Breast epithelium (tissue), 4 donors: ENCODE measurements at regions not wholly inside any gene's neighbourhood (a gene's known extent, or its start where the extent isn't known, plus 50 kb on each side); places are given as distances from the start of the nearest gene placed in this dataset.

Source experiments
- DNase-seq, 2 donors: peaks; one replicate each; pipeline ENCODE4 v3.0.0-alpha.2; 2019; ENCODE audit warnings: low spot score in 2 of 2
- H3K27ac ChIP-seq, 2 donors: fragments of 200-600 bp; sonication (generic) in 1 of 2; one replicate each; pipeline ENCODE4 v1.5.1; 2016 to 2019; ENCODE audit warnings: mild to moderate bottlenecking in 1 of 2
- H3K27me3 ChIP-seq, 2 donors: fragments of 200-600 bp; sonication (generic) in 1 of 2; one replicate each; pipeline versions ENCODE4 v1.5.1 to v1.6.0; 2017 to 2019; ENCODE audit warnings: control low read depth in 1 of 2, mild to moderate bottlenecking in 1 of 2
- H3K36me3 ChIP-seq: fragments of 200-600 bp; one replicate; pipeline ENCODE4 v1.5.1; 2019
- H3K4me1 ChIP-seq, 2 donors: fragments of 200-600 bp; sonication (generic); one replicate each; pipeline ENCODE4 v1.5.1; 2016 to 2019; ENCODE audit warnings: control low read depth in 1 of 2
- H3K4me3 ChIP-seq, 3 donors: fragments of 200-600 bp; sonication (generic); 1 replicate in 2 of 3; 2 replicates in 1 of 3; pipeline ENCODE4 v1.5.1; 2016 to 2019; ENCODE audit warnings: mild to moderate bottlenecking in 3 of 3, moderate library complexity in 2 of 3
- H3K9me3 ChIP-seq, 2 donors: fragments of 200-600 bp; sonication (generic) in 1 of 2; one replicate each; pipeline ENCODE4 v1.5.1; 2016 to 2019; ENCODE audit warnings: control low read depth in 1 of 2
- CTCF ChIP-seq, 3 donors: fragments of 450-650 bp; IDR thresholded peaks; one replicate each; pipeline ENCODE4 v1.5.1; 2016 to 2017; ENCODE audit warnings: antibody characterized with exemption in 3 of 3, mild to moderate bottlenecking in 3 of 3, moderate library complexity in 3 of 3
- POLR2A ChIP-seq: fragments of 450-650 bp; IDR thresholded peaks from one replicate; pipeline ENCODE4 v1.6.1; 2016; ENCODE audit warnings: antibody characterized with exemption, mild to moderate bottlenecking, moderate library complexity
- POLR2AphosphoS5 ChIP-seq, 3 donors: sonication (generic); formaldehyde crosslinking; IDR thresholded peaks; one replicate each; pipeline ENCODE4 v1.6.1; 2017; ENCODE audit warnings: antibody characterized with exemption in 3 of 3
- intact Hi-C: fragments of 100-400 bp; cut with DNase I; formaldehyde crosslinking; loops from one replicate; pipeline ENCODE4 v1.15.1; 2023; ENCODE audit warnings: low total_unique reads

- intact Hi-C loops: no loop called here
- Histone ChIP-seq H3K4me1 (no peaks in the 10 kb centered on the region), H3K9me3 (no peaks in the 10 kb centered on the region), H3K36me3 (no peaks in the 10 kb centered on the region), H3K27me3 (no peaks in the 10 kb centered on the region), H3K4me3 (no peak overlapping the region), H3K27ac (peak overlapping the region in 1 of 2 donors; percentile 58)
- no peak for TF ChIP-seq CTCF (IDR thresholded peaks at IDR 0.05)
- TF ChIP-seq POLR2AphosphoS5 (IDR thresholded peaks at IDR 0.05): peak; percentile 21 to 67 (median 50)
- DNase-seq: no peak
Measured at GRCh38 chr16:54473226-54473993, 186.8 kb upstream of the IRX3 start.

GRCh38 chr16:54467398-54467797, 180.8 kb upstream of the IRX3 start:
- Histone ChIP-seq H3K4me1 (no peaks in the 10 kb centered on the region), H3K36me3 (no peaks in the 10 kb centered on the region), H3K27ac (no peak overlapping the region), H3K4me3 (no peak overlapping the region), H3K9me3 (peaks cover 5 to 17% of the 10 kb centered on the region in 2 donors), H3K27me3 (no peaks in the 10 kb centered on the region)
- intact Hi-C loops: no loop called here
- TF ChIP-seq CTCF (IDR thresholded peaks at IDR 0.05): no peak
- DNase-seq: no peak

GRCh38 chr16:54466233-54466632, 179.6 kb upstream of the IRX3 start:
- no peak for DNase-seq
- TF ChIP-seq CTCF (IDR thresholded peaks at IDR 0.05) (no peak), POLR2AphosphoS5 (IDR thresholded peaks at IDR 0.05) (no peak), POLR2A (no peak)
- intact Hi-C loops: no loop called here

GRCh38 chr16:54465063-54465462, 178.5 kb upstream of the IRX3 start:
- no peaks in the 10 kb centered on the region for H3K4me1 ChIP-seq
- peaks cover 5 to 17% of the 10 kb centered on the region in 2 donors for H3K9me3 ChIP-seq
- TF ChIP-seq CTCF (IDR thresholded peaks at IDR 0.05): no peak
- H3K36me3 ChIP-seq: no peaks in the 10 kb centered on the region
- intact Hi-C loops: no loop called here
- H3K4me3 ChIP-seq: no peak overlapping the region
- no peaks in the 10 kb centered on the region for H3K27me3 ChIP-seq
- DNase-seq: no peak
- no peak overlapping the region for H3K27ac ChIP-seq

More at GRCh38 chr16:54466233-54466632, 179.6 kb upstream of the IRX3 start:
- H3K36me3 ChIP-seq: no peaks in the 10 kb centered on the region
- no peaks in the 10 kb centered on the region for H3K27me3 ChIP-seq
- H3K9me3 ChIP-seq: peaks cover 5 to 17% of the 10 kb centered on the region in 2 donors
- no peak overlapping the region for H3K4me3 ChIP-seq
- no peaks in the 10 kb centered on the region for H3K4me1 ChIP-seq
- no peak overlapping the region for H3K27ac ChIP-seq

DNA sequence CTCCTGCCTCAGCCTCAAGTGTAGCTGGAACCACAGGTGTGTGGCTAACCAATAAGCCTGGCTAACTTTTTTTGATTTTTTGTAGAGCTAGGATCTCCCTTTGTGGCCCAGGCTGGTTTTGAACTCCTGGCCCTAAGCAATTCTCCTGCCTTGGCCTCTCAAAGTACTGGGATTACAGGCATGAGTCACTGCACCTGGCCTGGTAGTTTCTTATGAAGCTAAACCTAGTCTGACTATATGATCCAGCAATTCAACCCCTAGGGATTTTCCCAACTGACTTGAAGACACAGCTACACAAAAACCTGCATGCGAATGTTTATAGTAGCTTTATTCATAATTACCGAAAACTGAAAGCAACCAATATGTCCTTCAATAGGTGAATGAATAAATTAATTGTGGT, 176.2 kb upstream of the IRX3 start:
- peaks cover 5 to 17% of the 10 kb centered on the region in 2 donors for H3K9me3 ChIP-seq
- H3K4me1 ChIP-seq: no peaks in the 10 kb centered on the region
- H3K4me3 ChIP-seq: no peak overlapping the region
- TF ChIP-seq CTCF (IDR thresholded peaks at IDR 0.05): no peak
- TF ChIP-seq POLR2A: no peak
- TF ChIP-seq POLR2AphosphoS5 (IDR thresholded peaks at IDR 0.05): no peak
- H3K27me3 ChIP-seq: no peaks in the 10 kb centered on the region
- DNase-seq: no peak
- no peak overlapping the region for H3K27ac ChIP-seq
- no peaks in the 10 kb centered on the region for H3K36me3 ChIP-seq
- intact Hi-C loops: no loop called here
